Mesenteric fat pad (tissue), 1 donor: ENCODE measurements at regions not wholly inside any gene's neighbourhood (a gene's known extent, or its start where the extent isn't known, plus 50 kb on each side); places are given as distances from the start of the nearest gene placed in this dataset.

Experiments
- DNase-seq: peaks from one replicate; pipeline ENCODE4 v3.0.0-alpha.2; 2020; ENCODE audit warnings: low spot score
- donor health status: DM: yes; HTN: yes; CAD: no.

- no peak for DNase-seq
These were observed 268.8 kb upstream of the PRDM1 start for GRCh38 chr6:105817370-105817769.

- DNase-seq, result no peak
These were observed 269.3 kb upstream of the PRDM1 start for GRCh38 chr6:105816847-105817246.

GRCh38 chr6:105815661-105816555, 270.2 kb upstream of the PRDM1 start:
- DNase-seq, result no peak

GRCh38 chr6:105814745-105815536, 271.2 kb upstream of the PRDM1 start:
- DNase-seq, result no peak

- DNase-seq, result no peak
These were observed 275.1 kb upstream of the PRDM1 start for GRCh38 chr6:105810922-105811482.

DNA sequence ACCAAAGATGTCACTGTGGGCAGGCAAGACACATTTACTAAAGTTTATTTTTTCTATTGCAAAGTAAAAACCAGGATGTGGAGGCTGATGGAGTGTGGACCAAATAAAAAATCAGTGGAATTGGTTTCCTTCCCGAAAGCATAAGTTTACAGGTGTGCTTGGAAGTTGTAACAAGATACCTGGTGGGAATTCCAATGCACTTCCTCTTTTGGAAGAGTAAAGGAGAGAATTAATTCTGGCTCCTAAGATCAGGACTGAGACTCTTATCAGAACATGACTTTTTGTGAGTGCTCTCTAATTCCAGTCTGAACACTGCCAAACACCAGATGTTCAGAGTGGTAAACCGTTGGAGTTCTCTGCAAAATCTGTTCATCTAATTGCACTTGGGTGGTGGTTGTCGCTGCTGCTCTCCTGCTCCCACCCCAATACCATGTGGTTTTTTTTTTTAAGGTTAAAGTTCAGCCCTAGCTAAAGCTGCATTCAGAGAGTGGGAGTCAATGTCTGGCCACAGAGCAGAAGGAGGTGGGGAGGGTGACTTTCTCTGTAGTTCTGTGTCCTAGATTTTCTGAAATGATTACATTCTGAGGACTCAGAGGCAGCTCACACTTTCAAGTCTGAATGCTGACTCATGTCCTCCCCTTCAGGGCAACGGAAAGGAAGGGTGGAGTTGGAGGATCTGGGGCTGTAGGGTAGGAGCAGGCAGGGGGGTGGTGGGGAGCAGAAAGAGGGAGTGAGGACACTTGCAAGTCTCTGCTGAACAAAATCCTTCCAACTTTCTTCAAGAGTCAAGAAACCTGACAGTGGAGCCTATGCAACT, 275.8 kb upstream of the PRDM1 start:
- DNase-seq, result no peak

- no peak for DNase-seq
These were observed 277.6 kb upstream of the PRDM1 start for GRCh38 chr6:105808571-105808970.

GRCh38 chr6:105807905-105808304, 278.2 kb upstream of the PRDM1 start:
- no peak for DNase-seq

GRCh38 chr6:105806486-105806920, 279.6 kb upstream of the PRDM1 start:
- DNase-seq, result no peak

- no peak for DNase-seq
These were observed 280.6 kb upstream of the PRDM1 start for GRCh38 chr6:105805501-105806023.

- DNase-seq, result no peak
These were observed 281.7 kb upstream of the PRDM1 start for GRCh38 chr6:105804424-105804823.

DNA sequence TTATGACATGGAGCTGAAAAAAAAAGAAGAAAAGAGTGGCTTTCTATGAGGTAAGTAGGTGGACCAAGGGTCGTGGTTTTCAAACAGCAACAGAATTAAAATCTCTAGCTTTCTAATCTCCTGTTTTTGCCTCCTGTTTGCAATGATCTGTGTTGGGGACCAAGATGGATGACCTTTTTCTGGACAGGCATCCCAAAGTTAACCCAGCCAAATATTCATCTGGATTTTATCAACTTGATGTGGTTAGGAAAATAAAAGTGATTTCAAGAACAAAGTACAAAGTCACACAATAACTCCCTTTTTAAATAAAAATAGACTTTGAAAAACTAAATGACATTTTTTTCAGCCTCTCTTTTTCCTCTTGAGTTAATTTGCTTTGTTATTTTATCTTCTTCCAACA, 282.1 kb upstream of the PRDM1 start:
- DNase-seq, result no peak

- DNase-seq, result no peak
These were observed 282.7 kb upstream of the PRDM1 start for GRCh38 chr6:105803442-105803841.

DNA sequence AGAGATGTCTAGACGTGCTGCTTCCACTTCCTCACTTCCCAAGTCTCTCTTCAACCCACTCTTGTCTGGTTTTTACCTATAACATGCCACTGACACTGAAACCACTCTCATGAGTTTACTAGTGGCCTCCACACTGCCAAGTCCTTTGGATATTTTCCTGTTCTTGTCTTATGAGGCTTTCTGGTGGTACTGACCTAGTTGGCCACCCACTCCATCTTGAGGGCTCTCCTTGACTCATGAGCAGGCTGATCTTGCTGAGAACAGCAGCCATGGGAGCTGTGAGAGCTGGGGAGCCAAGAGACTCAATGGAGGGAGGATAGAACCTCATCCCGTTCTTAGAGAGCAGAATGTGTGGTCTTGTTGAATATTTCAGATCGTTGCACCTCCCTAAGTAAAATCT, 283.4 kb upstream of the PRDM1 start:
- DNase-seq, result no peak

- no peak for DNase-seq
These were observed 285.3 kb upstream of the PRDM1 start for GRCh38 chr6:105800871-105801270.

DNA sequence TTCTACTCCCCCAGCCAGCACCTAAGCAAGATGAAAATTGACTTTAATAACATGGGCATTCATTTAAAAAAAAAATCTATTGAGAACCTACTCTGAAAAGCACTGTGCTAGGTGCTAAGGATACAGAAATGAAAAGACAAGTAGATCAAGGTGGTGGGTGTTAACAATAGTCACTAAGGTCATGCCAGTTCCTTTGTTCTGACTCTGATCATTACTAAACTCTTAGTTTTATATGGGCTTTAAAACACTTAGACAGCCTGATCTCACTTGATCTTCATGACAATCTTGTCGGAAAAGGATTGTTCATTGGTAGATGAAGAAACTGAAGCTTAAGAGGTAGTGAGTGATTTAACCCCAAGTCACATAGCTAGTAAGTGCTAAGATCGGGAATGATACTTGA, 285.7 kb upstream of the PRDM1 start:
- no peak for DNase-seq

- no peak for DNase-seq
These were observed 287.1 kb upstream of the PRDM1 start for GRCh38 chr6:105799056-105799455.

GRCh38 chr6:105797983-105798453, 288.1 kb upstream of the PRDM1 start:
- DNase-seq, result no peak

DNA sequence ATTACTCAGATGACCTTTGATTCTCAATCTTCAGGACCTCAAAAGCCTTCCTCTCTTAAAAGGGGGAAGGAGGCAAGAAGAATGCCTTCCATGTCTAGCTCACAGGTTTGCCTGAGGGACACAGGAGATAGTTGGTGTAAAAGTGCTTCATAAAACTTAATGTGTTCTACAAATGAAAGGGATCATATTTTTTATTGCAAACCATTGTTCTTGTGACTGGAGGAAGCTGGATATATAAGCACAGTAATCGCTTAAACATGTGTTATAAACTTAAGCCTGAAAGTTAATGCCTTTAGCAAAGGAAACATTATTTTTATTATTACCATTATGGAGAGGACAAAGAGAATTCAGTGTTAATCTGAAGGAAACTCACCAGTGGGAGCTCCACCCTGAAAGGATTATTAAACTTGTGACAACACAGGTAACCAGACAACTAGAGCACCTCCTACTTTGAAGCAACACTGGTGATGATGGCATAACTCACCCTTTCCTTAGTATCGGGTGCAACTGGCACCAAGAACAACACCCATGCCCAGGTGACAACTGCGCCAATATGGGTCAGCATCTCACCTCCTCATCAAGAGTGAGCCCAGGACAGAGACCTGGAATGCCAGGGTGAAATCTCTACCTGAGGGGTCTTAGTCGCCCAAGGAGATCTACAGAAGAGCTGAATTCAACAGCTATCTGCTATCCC, 288.7 kb upstream of the PRDM1 start:
- no peak for DNase-seq

GRCh38 chr6:105795913-105796517, 290.1 kb upstream of the PRDM1 start:
- no peak for DNase-seq
